NT2/D1 (cell line): ENCODE measurements at regions not wholly inside any gene's neighbourhood (a gene's known extent, or its start where the extent isn't known, plus 50 kb on each side); places are given as distances from the start of the nearest gene placed in this dataset.

Experiments used
- SUZ12 ChIP-seq: IDR thresholded peaks from 2 replicates; pipeline ENCODE4 v1.6.1; 2011; ENCODE audit not compliant: insufficient read length, insufficient read depth; ENCODE audit errors: extremely low read depth
- YY1 ChIP-seq: IDR thresholded peaks from 2 replicates; pipeline ENCODE4 v1.6.1; 2011; ENCODE audit not compliant: insufficient read length, insufficient read depth
- ZNF274 ChIP-seq: IDR thresholded peaks from 2 replicates; pipeline ENCODE4 v1.6.1; 2011; ENCODE audit warnings: mild to moderate bottlenecking, low read depth, low read length

- TF ChIP-seq YY1 (no peak), ZNF274 (no peak), SUZ12 (no peak)
These were observed 180.6 kb downstream of the MREG start for GRCh38 chr2:215832791-215833190.
